ENCODE measurements at regions not wholly inside any gene's neighbourhood (a gene's known extent, or its start where the extent isn't known, plus 50 kb on each side); places are given as distances from the start of the nearest gene placed in this dataset.

DNA sequence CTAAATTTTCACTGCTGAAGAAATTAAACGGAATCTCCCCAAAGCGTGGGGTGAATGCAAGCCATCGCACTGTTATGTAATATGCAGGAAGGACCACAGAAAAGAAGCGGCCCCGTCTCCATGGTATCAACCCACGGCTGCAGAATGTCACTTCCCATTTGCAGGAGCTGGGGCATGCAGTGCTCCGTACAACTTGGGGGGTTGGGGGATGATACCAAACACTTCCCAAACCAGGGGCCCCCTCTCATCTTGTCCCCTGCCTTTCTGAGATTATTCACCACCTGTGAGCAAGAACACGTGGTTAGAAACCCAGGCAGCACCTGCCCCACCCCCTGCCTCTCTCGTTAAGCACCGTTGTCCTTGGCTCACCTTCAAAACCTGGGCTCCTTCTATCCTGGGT is 505.1 kb upstream of the TMEM132C start:
- no peak for DNase-seq (ENCODE audit: low read depth)
- H3K4me3 ChIP-seq (replicated peaks; ENCODE audit: low read depth, low read length): no peak overlapping the region
- no peak for TF ChIP-seq CTCF (IDR thresholded peaks at IDR 0.05; ENCODE audit: low read length, missing control alignments)

DNA sequence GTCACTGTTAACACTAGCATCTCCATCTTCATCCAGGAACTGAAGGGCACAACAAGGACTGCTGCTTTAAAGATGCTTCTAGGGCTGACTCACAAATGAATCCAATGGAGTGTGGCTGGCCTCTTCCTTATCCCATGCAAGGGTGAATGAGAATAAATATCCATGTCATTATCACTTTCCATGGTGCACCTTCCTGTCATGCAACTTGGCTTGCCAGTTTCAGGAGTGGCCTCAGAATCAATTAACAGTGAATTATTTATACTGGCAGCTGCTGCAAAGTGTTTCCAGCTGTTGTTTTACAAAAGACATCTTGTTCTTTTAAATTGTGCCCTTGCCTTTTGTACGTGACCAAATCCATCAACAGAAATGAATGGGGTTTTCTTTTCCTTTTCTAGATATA is 499.3 kb upstream of the TMEM132C start:
- no peak for DNase-seq (ENCODE audit: low read depth)
- no peak overlapping the region for H3K4me3 ChIP-seq (replicated peaks; ENCODE audit: low read depth, low read length)
- no peak for TF ChIP-seq CTCF (IDR thresholded peaks at IDR 0.05; ENCODE audit: low read length, missing control alignments)

GRCh38 chr12:127770118-127770517 is 496.9 kb upstream of the TMEM132C start:
- DNase-seq (ENCODE audit: low read depth): no peak
- no peak for TF ChIP-seq CTCF (IDR thresholded peaks at IDR 0.05; ENCODE audit: low read length, missing control alignments)
- H3K4me3 ChIP-seq (replicated peaks; ENCODE audit: low read depth, low read length): no peak overlapping the region

- no peak for TF ChIP-seq CTCF (IDR thresholded peaks at IDR 0.05; ENCODE audit: low read length, missing control alignments)
- DNase-seq (ENCODE audit: low read depth): no peak
- no peak overlapping the region for H3K4me3 ChIP-seq (replicated peaks; ENCODE audit: low read depth, low read length)
Measured at GRCh38 chr12:127771546-127771945, 495.4 kb upstream of the TMEM132C start.

GRCh38 chr12:127773520-127773919 is 493.4 kb upstream of the TMEM132C start:
- DNase-seq (ENCODE audit: low read depth): no peak
- no peak for TF ChIP-seq CTCF (IDR thresholded peaks at IDR 0.05; ENCODE audit: low read length, missing control alignments)
- no peak overlapping the region for H3K4me3 ChIP-seq (replicated peaks; ENCODE audit: low read depth, low read length)

GRCh38 chr12:127774828-127775227 is 492.1 kb upstream of the TMEM132C start:
- no peak for TF ChIP-seq CTCF (IDR thresholded peaks at IDR 0.05; ENCODE audit: low read length, missing control alignments)
- no peak for DNase-seq (ENCODE audit: low read depth)
- H3K4me3 ChIP-seq (replicated peaks; ENCODE audit: low read depth, low read length): no peak overlapping the region

- no peak for DNase-seq (ENCODE audit: low read depth)
Measured at GRCh38 chr12:127779301-127780045, 487.5 kb upstream of the TMEM132C start.

More at GRCh38 chr12:127779301-127780045, 487.5 kb upstream of the TMEM132C start:
- TF ChIP-seq CTCF (IDR thresholded peaks at IDR 0.05; ENCODE audit: low read length, missing control alignments): no peak
- H3K4me3 ChIP-seq (replicated peaks; ENCODE audit: low read depth, low read length): no peak overlapping the region

All from fibroblast of pulmonary artery (primary cell).